ENCODE measurements at regions not wholly inside any gene's neighbourhood (a gene's known extent, or its start where the extent isn't known, plus 50 kb on each side); places are given as distances from the start of the nearest gene placed in this dataset.

DNA sequence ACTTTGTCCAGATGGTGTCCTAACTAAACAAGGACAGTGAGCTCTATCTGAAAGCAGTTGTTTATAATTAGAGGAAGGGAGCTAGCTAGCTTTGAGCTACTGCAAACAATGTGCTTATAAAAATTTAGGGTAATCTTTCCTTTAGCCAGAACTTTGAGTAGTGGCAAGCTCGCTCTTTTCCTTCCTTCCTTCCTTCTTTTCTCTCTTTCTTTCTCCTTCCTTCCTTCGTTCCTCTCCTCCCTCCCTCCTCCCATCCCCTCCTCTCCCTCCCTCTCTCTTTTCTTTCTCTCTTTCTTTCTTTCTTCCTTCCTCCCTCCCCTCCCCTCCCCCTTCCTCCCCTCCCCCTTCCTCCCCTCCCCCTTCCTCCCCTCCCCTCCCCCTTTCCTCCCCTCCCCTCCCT lies 520.1 kb downstream of the INHBA start:
- H3K36me3 ChIP-seq, result no peaks in the 10 kb centered on the region
- DNase-seq, result no peak
- H3K4me1 ChIP-seq, result no peaks in the 10 kb centered on the region
- H3K27me3 ChIP-seq, result no peaks in the 10 kb centered on the region
- H3K9me3 ChIP-seq, result no peaks in the 10 kb centered on the region
- no peak overlapping the region for H3K27ac ChIP-seq
- H3K4me3 ChIP-seq, result no peak overlapping the region
- TF ChIP-seq POLR2A (IDR thresholded peaks at IDR 0.05), result no peak
- TF ChIP-seq, protein P1, sequence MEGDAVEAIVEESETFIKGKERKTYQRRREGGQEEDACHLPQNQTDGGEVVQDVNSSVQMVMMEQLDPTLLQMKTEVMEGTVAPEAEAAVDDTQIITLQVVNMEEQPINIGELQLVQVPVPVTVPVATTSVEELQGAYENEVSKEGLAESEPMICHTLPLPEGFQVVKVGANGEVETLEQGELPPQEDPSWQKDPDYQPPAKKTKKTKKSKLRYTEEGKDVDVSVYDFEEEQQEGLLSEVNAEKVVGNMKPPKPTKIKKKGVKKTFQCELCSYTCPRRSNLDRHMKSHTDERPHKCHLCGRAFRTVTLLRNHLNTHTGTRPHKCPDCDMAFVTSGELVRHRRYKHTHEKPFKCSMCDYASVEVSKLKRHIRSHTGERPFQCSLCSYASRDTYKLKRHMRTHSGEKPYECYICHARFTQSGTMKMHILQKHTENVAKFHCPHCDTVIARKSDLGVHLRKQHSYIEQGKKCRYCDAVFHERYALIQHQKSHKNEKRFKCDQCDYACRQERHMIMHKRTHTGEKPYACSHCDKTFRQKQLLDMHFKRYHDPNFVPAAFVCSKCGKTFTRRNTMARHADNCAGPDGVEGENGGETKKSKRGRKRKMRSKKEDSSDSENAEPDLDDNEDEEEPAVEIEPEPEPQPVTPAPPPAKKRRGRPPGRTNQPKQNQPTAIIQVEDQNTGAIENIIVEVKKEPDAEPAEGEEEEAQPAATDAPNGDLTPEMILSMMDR (IDR thresholded peaks at IDR 0.05), result no peak
- intact Hi-C loops (cut with DNase I; ENCODE audit: low total_unique reads), result no loop called here

DNA sequence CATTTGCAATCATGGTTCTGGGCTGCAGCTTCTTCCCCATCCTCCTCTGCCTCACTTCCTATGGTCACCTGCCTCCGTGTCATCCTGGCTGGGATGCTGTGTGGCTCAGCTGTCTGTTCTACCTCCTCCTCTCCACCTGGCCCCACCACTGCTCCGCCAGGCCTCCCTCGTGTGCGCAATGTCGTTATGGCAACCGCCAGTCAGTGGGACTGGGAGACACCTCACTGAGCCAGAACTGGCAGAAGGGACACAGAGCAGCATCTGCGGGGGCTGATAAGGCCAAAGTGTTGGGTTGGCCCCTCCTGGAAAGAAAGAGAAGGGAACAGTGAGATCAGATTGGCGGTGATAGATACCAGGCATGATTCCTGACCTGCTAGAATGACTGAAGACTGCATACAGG lies 527.5 kb downstream of the INHBA start:
- Histone ChIP-seq H3K9me3 (no peaks in the 10 kb centered on the region), H3K36me3 (no peaks in the 10 kb centered on the region), H3K27ac (no peak overlapping the region), H3K4me3 (no peak overlapping the region), H3K4me1 (no peaks in the 10 kb centered on the region), H3K27me3 (no peaks in the 10 kb centered on the region)
- DNase-seq, result no peak
- TF ChIP-seq, protein P1 (IDR thresholded peaks at IDR 0.05), result no peak
- no peak for TF ChIP-seq POLR2A (IDR thresholded peaks at IDR 0.05)
- intact Hi-C loops (cut with DNase I; ENCODE audit: low total_unique reads), result no loop called here

DNA sequence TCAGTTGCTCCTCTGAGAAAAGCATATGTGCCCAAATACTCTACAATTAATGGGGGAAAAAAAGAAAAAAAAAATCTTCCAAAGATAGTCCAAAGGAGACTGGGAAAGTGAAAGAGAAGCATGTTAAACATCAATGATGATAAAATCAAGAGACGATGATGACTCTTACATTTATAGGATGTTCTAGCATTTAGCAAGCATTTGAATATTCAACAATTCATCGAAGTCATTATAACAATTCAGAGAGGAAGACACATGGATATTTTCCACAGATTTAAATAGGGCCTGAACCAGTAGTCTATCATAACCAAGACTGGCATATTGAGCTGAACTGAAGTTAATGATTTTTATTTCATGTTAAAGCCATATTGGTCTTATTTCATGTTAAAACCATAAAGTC lies 528.4 kb downstream of the INHBA start:
- no peak for TF ChIP-seq POLR2A (IDR thresholded peaks at IDR 0.05)
- TF ChIP-seq, protein P1 (IDR thresholded peaks at IDR 0.05), result no peak
- Histone ChIP-seq H3K4me3 (no peak overlapping the region), H3K27me3 (no peaks in the 10 kb centered on the region), H3K4me1 (no peaks in the 10 kb centered on the region), H3K27ac (no peak overlapping the region), H3K9me3 (no peaks in the 10 kb centered on the region), H3K36me3 (no peaks in the 10 kb centered on the region)
- intact Hi-C loops (cut with DNase I; ENCODE audit: low total_unique reads), result no loop called here
- no peak for DNase-seq

DNA sequence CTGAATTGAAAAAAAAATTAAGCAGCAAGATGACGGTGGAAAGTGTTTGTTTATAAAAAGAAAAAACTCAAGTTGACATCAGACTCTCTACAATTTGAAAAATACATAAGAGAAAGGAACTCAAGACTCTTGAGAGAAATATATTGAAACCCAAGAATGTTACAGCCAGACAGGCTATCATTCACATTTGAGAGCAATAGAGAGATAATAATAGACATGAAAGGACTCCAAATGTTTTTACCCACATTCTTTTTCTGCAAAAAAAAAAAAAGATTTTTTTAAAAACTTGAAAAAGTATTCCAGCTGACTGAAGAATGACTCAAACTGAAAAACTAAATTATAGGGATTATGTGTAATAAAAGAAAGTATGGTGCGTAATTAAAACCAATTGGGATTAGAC lies 532.4 kb downstream of the INHBA start:
- H3K27me3 ChIP-seq, result no peaks in the 10 kb centered on the region
- no peak overlapping the region for H3K27ac ChIP-seq
- H3K9me3 ChIP-seq, result no peaks in the 10 kb centered on the region
- intact Hi-C loops (cut with DNase I; ENCODE audit: low total_unique reads), result no loop called here
- H3K4me3 ChIP-seq, result no peak overlapping the region
- no peak for TF ChIP-seq POLR2A (IDR thresholded peaks at IDR 0.05)
- TF ChIP-seq, protein P1 (IDR thresholded peaks at IDR 0.05), result no peak
- H3K36me3 ChIP-seq, result no peaks in the 10 kb centered on the region
- DNase-seq, result no peak
- H3K4me1 ChIP-seq, result no peaks in the 10 kb centered on the region

DNA sequence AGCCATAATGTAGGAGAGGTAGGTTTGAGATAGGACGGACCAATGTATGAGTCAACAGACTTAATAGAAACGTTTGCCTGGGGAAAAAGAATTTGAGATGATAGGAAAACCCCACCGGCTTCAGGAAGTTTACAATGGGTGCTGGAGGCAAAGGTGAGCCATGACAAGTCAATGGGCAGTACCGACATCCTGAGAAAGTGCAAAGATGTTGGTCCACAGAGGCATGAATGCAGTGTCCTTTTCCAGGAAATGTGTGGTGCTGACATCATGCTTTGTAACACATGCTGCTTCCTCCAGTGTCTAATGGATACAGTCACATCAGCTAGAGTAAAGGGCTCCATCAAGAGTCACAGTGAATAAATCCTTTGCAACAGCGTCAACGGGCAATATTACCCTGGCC lies 533.6 kb downstream of the INHBA start:
- Histone ChIP-seq H3K36me3 (no peaks in the 10 kb centered on the region), H3K27me3 (no peaks in the 10 kb centered on the region), H3K4me3 (no peak overlapping the region), H3K27ac (no peak overlapping the region), H3K9me3 (no peaks in the 10 kb centered on the region), H3K4me1 (no peaks in the 10 kb centered on the region)
- intact Hi-C loops (cut with DNase I; ENCODE audit: low total_unique reads), result no loop called here
- TF ChIP-seq, protein P1 (IDR thresholded peaks at IDR 0.05), result no peak
- TF ChIP-seq POLR2A (IDR thresholded peaks at IDR 0.05), result no peak
- DNase-seq, result no peak
